SU-DHL-6 (cell line): ENCODE measurements at regions not wholly inside any gene's neighbourhood (a gene's known extent, or its start where the extent isn't known, plus 50 kb on each side); places are given as distances from the start of the nearest gene placed in this dataset.

Source experiments
- H2AFZ ChIP-seq: fragments of 200-600 bp; sonication (generic); 2 replicates; pipeline ENCODE4 v1.6.1; 2014; ENCODE audit warnings: low read depth, mild to moderate bottlenecking, moderate library complexity, mixed read lengths, antibody characterized with exemption, low read length; ENCODE audit not compliant: severe bottlenecking
- H3F3A ChIP-seq: fragments of 200-600 bp; shearing (Covaris generic); 2 replicates; pipeline ENCODE4 v1.6.0; 2016; ENCODE audit warnings: antibody characterized with exemption, mild to moderate bottlenecking; ENCODE audit not compliant: insufficient read depth
- H3K27ac ChIP-seq: fragments of 200-600 bp; sonication (generic); 2 replicates; pipeline ENCODE4 v1.5.1; 2016; ENCODE audit warnings: low read depth, mild to moderate bottlenecking, low read length, moderate library complexity, mixed read lengths
- H3K27me3 ChIP-seq: fragments of 200-600 bp; sonication (generic), shearing (Covaris generic); 2 replicates; pipeline ENCODE4 v1.6.0; 2014; ENCODE audit warnings: mild to moderate bottlenecking, low read length
- H3K36me3 ChIP-seq: fragments of 200-600 bp; sonication (generic); 2 replicates; pipeline ENCODE4 v1.6.1; 2014; ENCODE audit warnings: mild to moderate bottlenecking, low read length, mixed read lengths
- H3K4me2 ChIP-seq: fragments of 300-600, 200-600 bp; shearing (Covaris generic), sonication (generic); 2 replicates; pipeline ENCODE4 v1.6.0; 2014; ENCODE audit warnings: low read length, low read depth, mild to moderate bottlenecking; ENCODE audit not compliant: poor library complexity, severe bottlenecking
- H3K4me3 ChIP-seq: fragments of 200-600 bp; sonication (generic); 2 replicates; pipeline ENCODE4 v1.5.1; 2014; ENCODE audit warnings: antibody characterized with exemption, low read length, mild to moderate bottlenecking, mixed read lengths; ENCODE audit not compliant: insufficient read depth, poor library complexity, severe bottlenecking
- H3K79me2 ChIP-seq: fragments of 200-600 bp; sonication (generic); 2 replicates; pipeline ENCODE4 v1.6.1; 2014; ENCODE audit warnings: mild to moderate bottlenecking, low read length, moderate library complexity; ENCODE audit not compliant: insufficient read depth
- H3K9ac ChIP-seq: fragments of 200-600 bp; sonication (generic); 2 replicates; pipeline ENCODE4 v1.7.0; 2014; ENCODE audit warnings: mild to moderate bottlenecking, low read length
- H3K9me2 ChIP-seq: fragments of 200-600 bp; sonication (generic); replicated peaks from 2 replicates; pipeline ENCODE4 v1.6.1; 2014; ENCODE audit warnings: low read length; ENCODE audit not compliant: insufficient read depth
- H3K9me3 ChIP-seq: fragments of 200-600 bp; sonication (generic); 2 replicates; pipeline ENCODE4 v1.6.1; 2014; ENCODE audit warnings: low read length, mixed read lengths; ENCODE audit not compliant: insufficient read depth
- H4K20me1 ChIP-seq: fragments of 200-600 bp; sonication (generic); 2 replicates; pipeline ENCODE4 v1.6.1; 2014; ENCODE audit warnings: low read depth, mild to moderate bottlenecking, antibody characterized with exemption, low read length, moderate library complexity, mixed read lengths
- EZH2phosphoT487 ChIP-seq: fragments of 200-600 bp; sonication (generic), shearing (Covaris generic); conservative IDR thresholded peaks from 2 replicates; pipeline ENCODE4 v1.6.1; 2018; ENCODE audit warnings: mild to moderate bottlenecking, antibody characterized with exemption, low read length, moderate library complexity, mixed read lengths
- TF ChIP-seq, protein P1 (sequence below): fragments of 200-600 bp; sonication (generic); IDR thresholded peaks from one replicate; pipeline ENCODE4 v1.5.1; 2017; ENCODE audit warnings: antibody characterized with exemption, mild to moderate bottlenecking, low read length, moderate library complexity; ENCODE audit not compliant: insufficient read depth, poor library complexity, severe bottlenecking

DNA sequence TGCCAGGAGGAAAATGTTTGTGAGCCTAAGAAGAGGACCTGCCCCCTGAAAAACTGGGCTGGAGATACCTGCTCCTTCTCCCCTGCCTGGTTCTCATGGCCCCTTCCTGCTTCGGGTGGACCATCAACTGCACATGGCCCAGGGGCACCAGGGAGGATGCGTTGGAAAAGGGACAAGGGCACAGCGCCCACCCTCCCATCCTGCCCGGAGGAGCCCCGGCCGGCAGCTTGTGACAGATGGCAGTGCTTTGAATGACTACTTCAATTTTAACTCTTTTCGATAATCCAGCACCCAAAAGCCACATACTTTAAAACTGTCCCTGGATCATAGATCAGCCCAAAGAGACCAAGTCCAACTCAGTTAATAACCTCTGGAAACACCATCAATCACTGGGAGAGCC, 135.8 kb upstream of the NECTIN1 start:
- H3K4me2 ChIP-seq, result no peak overlapping the region
- TF ChIP-seq, protein P1, sequence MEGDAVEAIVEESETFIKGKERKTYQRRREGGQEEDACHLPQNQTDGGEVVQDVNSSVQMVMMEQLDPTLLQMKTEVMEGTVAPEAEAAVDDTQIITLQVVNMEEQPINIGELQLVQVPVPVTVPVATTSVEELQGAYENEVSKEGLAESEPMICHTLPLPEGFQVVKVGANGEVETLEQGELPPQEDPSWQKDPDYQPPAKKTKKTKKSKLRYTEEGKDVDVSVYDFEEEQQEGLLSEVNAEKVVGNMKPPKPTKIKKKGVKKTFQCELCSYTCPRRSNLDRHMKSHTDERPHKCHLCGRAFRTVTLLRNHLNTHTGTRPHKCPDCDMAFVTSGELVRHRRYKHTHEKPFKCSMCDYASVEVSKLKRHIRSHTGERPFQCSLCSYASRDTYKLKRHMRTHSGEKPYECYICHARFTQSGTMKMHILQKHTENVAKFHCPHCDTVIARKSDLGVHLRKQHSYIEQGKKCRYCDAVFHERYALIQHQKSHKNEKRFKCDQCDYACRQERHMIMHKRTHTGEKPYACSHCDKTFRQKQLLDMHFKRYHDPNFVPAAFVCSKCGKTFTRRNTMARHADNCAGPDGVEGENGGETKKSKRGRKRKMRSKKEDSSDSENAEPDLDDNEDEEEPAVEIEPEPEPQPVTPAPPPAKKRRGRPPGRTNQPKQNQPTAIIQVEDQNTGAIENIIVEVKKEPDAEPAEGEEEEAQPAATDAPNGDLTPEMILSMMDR, result no peak
- no peak for TF ChIP-seq EZH2phosphoT487
- no peaks in the 10 kb centered on the region for H3K36me3 ChIP-seq
- H2AFZ ChIP-seq, result no peak overlapping the region
- H3K4me3 ChIP-seq, result no peak overlapping the region
- H3F3A ChIP-seq, result no peaks in the 10 kb centered on the region
- no peak overlapping the region for H3K27ac ChIP-seq
- H3K27me3 ChIP-seq, result no peaks in the 10 kb centered on the region
- H3K9ac ChIP-seq, result no peak overlapping the region
- H3K9me2 ChIP-seq, result no peaks in the 10 kb centered on the region
- no peaks in the 10 kb centered on the region for H4K20me1 ChIP-seq
- H3K79me2 ChIP-seq, result no peaks in the 10 kb centered on the region
- H3K9me3 ChIP-seq, result no peaks in the 10 kb centered on the region

DNA sequence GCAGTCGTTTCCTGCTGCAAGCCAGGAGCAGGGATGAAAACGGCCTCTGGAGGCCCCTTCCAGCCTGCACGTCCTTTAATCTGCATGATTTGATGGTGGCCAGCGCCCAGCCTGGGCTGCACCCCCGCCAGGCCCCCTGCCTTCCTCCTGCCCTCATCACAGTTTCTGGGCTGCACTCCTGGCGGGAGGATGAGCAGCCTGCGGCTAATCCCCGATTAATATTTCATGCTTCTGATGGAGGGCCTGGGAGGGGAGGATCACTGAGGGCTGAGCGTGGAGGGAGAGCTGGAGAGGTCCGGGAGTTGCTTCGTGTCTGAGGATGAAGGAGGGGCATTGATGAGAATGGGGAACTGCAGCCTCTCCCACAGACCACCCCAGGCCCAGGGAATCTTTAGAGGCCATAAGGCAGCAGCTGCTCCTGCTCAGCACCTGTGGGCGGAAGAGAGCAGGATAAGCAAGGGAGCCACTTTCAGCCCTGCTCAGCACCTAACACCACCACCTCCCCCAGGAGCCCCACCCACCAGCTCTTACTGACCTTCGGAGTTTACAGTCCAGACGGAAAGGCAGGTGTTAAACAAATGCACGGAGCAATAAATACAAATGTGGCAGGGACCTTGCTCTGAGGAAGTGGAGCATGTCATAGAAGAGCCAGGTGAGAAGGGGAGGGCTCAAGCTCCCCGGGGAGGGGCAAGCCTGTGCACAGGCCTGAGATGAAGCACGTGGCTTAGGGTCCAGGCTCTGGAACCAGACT, 135.0 kb upstream of the NECTIN1 start:
- Histone ChIP-seq H3K9me3 (no peaks in the 10 kb centered on the region), H3K27ac (no peak overlapping the region), H3K79me2 (no peaks in the 10 kb centered on the region), H3K4me3 (no peak overlapping the region), H3K36me3 (no peaks in the 10 kb centered on the region), H3K4me2 (no peak overlapping the region), H4K20me1 (no peaks in the 10 kb centered on the region), H2AFZ (no peak overlapping the region), H3F3A (no peaks in the 10 kb centered on the region), H3K27me3 (no peaks in the 10 kb centered on the region), H3K9me2 (no peaks in the 10 kb centered on the region), H3K9ac (no peak overlapping the region)
- TF ChIP-seq, protein P1, result no peak
- no peak for TF ChIP-seq EZH2phosphoT487

DNA sequence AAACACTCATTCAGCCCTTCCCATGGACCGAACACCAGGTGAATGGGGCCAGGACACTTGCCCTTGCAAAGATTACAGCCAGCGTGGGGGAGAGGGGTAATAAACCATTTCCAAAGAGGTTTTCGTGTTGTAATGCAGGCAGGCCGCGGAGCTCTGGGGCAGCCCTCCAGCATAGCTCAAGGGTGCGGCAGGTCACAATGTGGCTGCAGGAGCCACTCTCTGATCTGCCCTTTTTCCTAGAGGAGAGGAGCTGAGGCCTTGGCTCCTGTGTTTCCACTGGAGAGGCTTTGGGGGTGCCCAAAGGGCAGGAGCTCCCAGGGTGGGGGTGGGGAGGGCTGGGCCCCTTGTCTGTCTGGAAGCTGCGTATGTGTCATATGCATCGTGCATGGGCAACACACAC, 134.2 kb upstream of the NECTIN1 start:
- H3K36me3 ChIP-seq, result no peaks in the 10 kb centered on the region
- no peak overlapping the region for H3K4me3 ChIP-seq
- no peak overlapping the region for H3K9ac ChIP-seq
- H3K27me3 ChIP-seq, result no peaks in the 10 kb centered on the region
- H3K79me2 ChIP-seq, result no peaks in the 10 kb centered on the region
- H3K27ac ChIP-seq, result no peak overlapping the region
- no peaks in the 10 kb centered on the region for H3F3A ChIP-seq
- TF ChIP-seq, protein P1, result no peak
- no peak for TF ChIP-seq EZH2phosphoT487
- no peaks in the 10 kb centered on the region for H4K20me1 ChIP-seq
- no peaks in the 10 kb centered on the region for H3K9me2 ChIP-seq
- H2AFZ ChIP-seq, result no peak overlapping the region
- no peak overlapping the region for H3K4me2 ChIP-seq
- H3K9me3 ChIP-seq, result no peaks in the 10 kb centered on the region
